Dendritic cell treated with granulocyte-macrophage colony-stimulating factor and Interleukin-4, amounts not matched to agents 40 ng/mL and 50 ng/mL, for 4 days (primary cell): ENCODE measurements at regions not wholly inside any gene's neighbourhood (a gene's known extent, or its start where the extent isn't known, plus 50 kb on each side); places are given as distances from the start of the nearest gene placed in this dataset.
"Not testable (repeated sequence)": the region's sequence is repeated elsewhere in the genome, so short reads cannot be mapped to it uniquely, and the experiment has no call there.

Experiments used
- H3K27ac Mint-ChIP-seq: one replicate; pipeline ENCODE4 v1.8.0; 2022; ENCODE audit warnings: mild to moderate bottlenecking, mixed read lengths
- H3K27me3 Mint-ChIP-seq: one replicate; pipeline ENCODE4 v1.8.0; 2022; ENCODE audit warnings: mild to moderate bottlenecking, mixed read lengths
- H3K36me3 Mint-ChIP-seq: one replicate; pipeline ENCODE4 v1.8.0; 2022; ENCODE audit warnings: low read depth, mixed read lengths
- H3K4me1 Mint-ChIP-seq: one replicate; pipeline ENCODE4 v1.8.0; 2022; ENCODE audit warnings: low read depth, mixed read lengths
- H3K4me3 Mint-ChIP-seq: one replicate; pipeline ENCODE4 v1.8.0; 2022; ENCODE audit warnings: mild to moderate bottlenecking, moderate library complexity, mixed read lengths
- H3K9me3 Mint-ChIP-seq: one replicate; pipeline ENCODE4 v1.8.0; 2022; ENCODE audit warnings: mixed read lengths
- intact Hi-C: fragments of 100-400 bp; cut with micrococcal nuclease; formaldehyde crosslinking; loops from one replicate; pipeline ENCODE4 v1.15.0; 2022

DNA sequence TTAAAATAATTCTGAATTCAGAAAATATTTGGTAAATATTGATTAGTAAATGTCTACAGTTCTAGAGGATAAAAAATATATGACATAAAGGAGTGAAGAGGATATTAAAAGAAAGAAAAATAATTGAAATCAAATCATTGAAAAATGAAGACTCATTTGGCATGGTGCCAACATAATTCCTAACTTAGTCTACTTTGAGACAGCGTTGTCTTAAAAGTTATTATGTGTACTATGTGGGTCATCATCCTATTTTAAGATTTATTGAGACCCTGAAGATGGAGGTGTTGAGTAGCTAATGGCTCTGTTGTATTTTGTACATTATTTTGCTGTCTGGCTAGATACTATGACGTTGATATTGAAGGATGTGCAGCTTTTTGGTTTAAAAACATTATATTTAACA lies 156.7 kb upstream of the PTGFR start:
- intact Hi-C loops: no loop called here
- Mint-ChIP-seq H3K4me3 (no peak overlapping the region), H3K4me1 (no peaks in the 10 kb centered on the region), H3K9me3 (no peaks in the 10 kb centered on the region), H3K36me3 (no peaks in the 10 kb centered on the region), H3K27me3 (peaks cover 3% of the 10 kb centered on the region), H3K27ac (no peak overlapping the region)

DNA sequence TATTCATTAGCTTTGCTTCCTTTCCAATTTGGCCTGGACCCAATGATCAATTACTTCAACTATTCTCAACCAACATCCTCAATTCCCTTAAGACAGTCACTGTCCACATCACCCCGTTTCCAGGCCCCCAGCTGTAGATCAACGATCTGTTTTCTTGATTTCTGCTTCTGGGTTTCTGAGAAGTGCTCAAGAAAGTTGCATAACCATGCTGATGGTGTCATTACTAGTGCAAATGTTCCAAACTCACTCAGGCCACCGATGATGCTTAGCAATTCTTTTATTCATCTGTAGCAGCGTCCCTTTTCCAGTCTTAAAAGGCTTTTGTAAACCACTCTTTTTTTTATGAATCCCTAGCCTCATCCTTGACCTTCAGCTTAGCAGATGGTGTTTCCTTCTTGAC lies 155.8 kb upstream of the PTGFR start:
- Mint-ChIP-seq H3K4me3 (no peak overlapping the region), H3K4me1 (no peaks in the 10 kb centered on the region), H3K27ac (no peak overlapping the region), H3K27me3 (peaks cover 3% of the 10 kb centered on the region), H3K9me3 (no peaks in the 10 kb centered on the region), H3K36me3 (no peaks in the 10 kb centered on the region)
- intact Hi-C loops: no loop called here

DNA sequence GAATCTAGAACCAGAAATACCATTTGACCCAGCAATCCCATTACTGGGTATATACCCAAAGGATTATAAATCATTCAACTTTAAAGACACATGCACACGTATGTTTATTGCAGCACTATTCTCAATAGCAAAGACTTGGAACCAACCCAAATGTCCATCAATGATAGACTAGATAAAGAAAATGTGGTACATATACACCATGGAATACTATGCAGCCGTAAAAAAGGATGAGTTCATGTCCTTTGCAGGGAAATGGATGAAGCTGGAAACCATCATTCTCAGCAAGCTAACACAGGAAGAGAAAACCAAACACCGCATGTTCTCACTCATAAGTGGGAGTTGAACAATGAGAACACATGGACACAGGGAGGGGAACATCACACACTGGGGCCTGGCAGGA lies 154.0 kb upstream of the PTGFR start:
- H3K27ac Mint-ChIP-seq, intact Hi-C loops, H3K9me3 Mint-ChIP-seq, H3K4me1 Mint-ChIP-seq, H3K4me3 Mint-ChIP-seq, H3K27me3 Mint-ChIP-seq, H3K36me3 Mint-ChIP-seq: not testable (repeated sequence)

DNA sequence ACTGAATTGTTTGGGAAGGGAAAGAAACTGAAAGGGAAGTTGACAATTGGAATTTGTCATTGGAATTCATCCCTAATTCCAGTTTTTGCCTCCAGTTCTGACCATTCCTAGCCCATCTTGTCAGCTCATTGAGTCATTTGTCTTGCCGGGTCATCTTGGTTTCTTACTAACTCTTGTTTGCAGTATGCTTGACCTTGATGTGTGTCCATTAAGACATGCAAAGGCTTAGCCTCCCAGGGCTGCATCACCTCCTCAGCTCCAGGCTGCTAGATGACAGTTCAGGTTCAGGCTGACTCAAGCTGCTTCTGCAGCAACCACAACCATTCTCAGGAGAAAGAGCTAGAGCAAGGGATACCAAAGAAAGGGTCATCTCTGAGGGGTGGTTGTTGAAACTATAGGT lies 151.3 kb upstream of the PTGFR start:
- H3K4me1 Mint-ChIP-seq: no peaks in the 10 kb centered on the region
- H3K4me3 Mint-ChIP-seq: no peak overlapping the region
- H3K9me3 Mint-ChIP-seq: no peaks in the 10 kb centered on the region
- intact Hi-C loops: no loop called here
- H3K36me3 Mint-ChIP-seq: no peaks in the 10 kb centered on the region
- H3K27me3 Mint-ChIP-seq: no peaks in the 10 kb centered on the region
- H3K27ac Mint-ChIP-seq: no peak overlapping the region

DNA sequence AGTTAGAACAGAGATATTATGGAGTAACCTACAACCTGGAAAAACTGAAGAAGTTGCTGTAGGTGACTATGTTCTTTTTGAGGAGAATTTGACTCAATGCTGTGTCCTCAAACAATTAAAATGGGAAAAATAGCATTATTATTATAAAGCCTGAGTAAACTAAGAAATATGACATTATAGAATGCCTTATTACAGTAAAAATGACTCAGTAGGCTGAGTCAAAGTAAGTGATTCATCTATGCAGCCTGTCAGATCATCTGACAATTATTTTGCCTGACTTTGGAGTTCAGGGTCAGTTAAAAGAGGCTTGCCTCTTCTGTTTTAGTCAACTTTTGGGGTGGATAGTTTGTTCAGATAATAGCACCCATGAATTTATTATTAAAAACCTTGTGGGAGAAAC lies 150.8 kb upstream of the PTGFR start:
- Mint-ChIP-seq H3K27ac (no peak overlapping the region), H3K36me3 (no peaks in the 10 kb centered on the region)

DNA sequence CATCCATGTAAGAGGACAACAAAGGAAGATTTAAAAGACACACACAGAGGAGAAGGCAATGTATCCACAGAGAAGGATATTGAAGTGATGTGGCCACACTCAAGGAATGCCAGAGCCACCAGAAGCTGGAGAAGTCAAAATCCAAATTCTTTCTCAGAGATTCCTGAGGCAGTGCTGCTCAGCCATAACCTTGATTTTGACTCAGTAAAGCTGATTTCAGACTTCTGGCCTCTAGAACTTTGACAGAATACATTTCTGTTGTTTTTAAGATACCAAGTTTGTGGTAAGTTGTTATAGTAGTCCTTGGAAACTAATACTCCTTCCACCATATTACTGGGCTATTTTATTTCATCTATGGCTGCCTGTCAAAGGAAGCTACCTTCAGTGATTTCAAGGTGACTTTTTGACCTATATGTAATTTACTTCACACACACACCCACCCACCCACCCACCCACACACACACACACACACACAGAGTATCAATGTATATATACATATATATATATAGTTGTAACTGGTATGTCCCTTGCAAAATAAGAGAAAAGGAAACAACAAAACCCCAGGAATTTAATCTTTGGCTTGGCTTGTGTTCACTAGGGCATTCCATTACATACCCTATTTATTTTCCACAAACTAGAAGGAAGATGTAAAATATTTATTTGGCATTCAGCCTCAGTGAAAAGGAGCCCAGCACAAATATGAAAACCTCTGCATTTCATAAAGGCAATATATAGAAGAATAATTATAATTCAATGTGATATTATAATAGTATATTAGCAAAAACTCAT lies 142.1 kb upstream of the PTGFR start:
- Mint-ChIP-seq H3K27me3 (no peaks in the 10 kb centered on the region), H3K36me3 (no peaks in the 10 kb centered on the region), H3K9me3 (peaks cover 6% of the 10 kb centered on the region), H3K27ac (no peak overlapping the region), H3K4me3 (no peak overlapping the region), H3K4me1 (no peaks in the 10 kb centered on the region)
- intact Hi-C loops: no loop called here

More for the DNA sequence above, 150.8 kb upstream of the PTGFR start:
- no peaks in the 10 kb centered on the region for H3K9me3 Mint-ChIP-seq
- no peaks in the 10 kb centered on the region for H3K27me3 Mint-ChIP-seq
- H3K4me1 Mint-ChIP-seq: no peaks in the 10 kb centered on the region
- intact Hi-C loops: no loop called here
- H3K4me3 Mint-ChIP-seq: no peak overlapping the region

DNA sequence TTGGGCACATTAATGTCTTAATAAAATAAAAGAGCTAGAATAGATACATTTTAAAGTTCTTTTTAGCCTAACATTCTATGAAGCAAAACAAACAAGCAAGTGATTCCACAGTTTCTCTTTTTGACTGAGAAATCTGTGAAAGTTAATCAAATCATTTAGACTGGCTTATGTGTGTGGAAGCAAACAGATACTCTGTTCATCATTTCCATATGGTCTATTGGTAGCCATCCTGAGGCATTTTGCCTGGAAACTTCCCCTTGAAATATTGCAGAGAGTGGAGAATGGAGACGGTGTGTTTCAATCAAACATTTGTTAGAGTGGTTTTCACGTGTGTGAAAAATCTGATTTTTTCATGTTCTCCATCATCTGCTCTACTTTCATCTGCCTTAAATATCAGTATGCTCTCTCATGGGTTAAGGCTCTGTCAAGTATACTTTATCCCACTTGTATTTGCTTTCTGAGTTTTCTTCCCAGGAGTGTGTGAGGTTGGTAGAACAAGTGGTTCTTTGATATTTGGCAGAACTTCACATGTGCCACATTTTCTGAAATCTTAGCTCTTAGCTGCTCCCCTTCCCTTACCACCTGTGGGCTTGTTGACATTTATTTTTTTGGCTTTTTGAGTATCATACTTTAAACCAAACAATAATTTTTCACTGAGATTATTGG lies 139.1 kb upstream of the PTGFR start:
- no peak overlapping the region for H3K4me3 Mint-ChIP-seq
- intact Hi-C loops: no loop called here
- no peaks in the 10 kb centered on the region for H3K27me3 Mint-ChIP-seq
- no peaks in the 10 kb centered on the region for H3K4me1 Mint-ChIP-seq
- H3K36me3 Mint-ChIP-seq: no peaks in the 10 kb centered on the region
- H3K27ac Mint-ChIP-seq: no peak overlapping the region
- H3K9me3 Mint-ChIP-seq: peaks cover 6% of the 10 kb centered on the region

DNA sequence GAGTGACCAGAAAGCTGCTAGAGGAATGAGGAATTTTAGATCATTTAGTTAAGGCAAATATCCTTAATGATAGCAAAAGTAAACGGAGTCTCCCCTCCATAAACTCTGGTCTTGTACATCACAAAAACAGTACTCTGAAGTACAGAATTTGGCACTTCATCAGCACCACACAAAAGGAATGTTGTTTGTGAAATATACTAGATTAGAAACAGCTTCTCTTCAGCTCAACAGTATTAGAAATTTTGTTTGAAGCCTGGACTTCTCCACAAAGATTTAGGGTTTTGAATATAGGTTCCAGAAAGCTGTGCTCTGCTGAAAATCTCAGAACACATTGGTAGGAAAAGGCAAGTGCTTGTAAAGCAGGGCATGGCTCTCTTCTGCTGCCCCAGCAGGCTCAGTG lies 135.1 kb upstream of the PTGFR start:
- Mint-ChIP-seq H3K36me3 (no peaks in the 10 kb centered on the region), H3K4me1 (no peaks in the 10 kb centered on the region), H3K27ac (no peak overlapping the region), H3K9me3 (peaks cover 5% of the 10 kb centered on the region), H3K4me3 (no peak overlapping the region), H3K27me3 (no peaks in the 10 kb centered on the region)
- intact Hi-C loops: no loop called here

DNA sequence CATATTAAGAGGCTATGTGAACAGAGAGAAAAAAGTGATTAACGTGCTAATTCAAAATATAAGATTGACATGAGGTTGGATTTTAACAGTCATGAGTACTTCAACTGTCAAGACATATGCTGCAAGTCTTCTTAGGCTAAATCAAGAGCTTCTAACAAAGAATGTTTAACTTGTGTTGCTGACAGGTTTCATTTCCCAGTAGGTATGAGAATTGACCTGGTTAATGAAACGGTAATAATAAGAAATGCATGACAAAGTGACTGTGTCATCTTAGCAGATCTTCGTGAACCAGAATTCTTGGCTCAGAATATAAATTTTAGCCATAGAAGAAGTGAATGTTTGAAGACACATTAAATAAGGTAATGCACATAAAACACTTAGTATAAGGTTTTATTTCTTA lies 132.6 kb upstream of the PTGFR start:
- intact Hi-C loops: no loop called here
- H3K36me3 Mint-ChIP-seq: no peaks in the 10 kb centered on the region
- no peak overlapping the region for H3K27ac Mint-ChIP-seq
- no peaks in the 10 kb centered on the region for H3K4me1 Mint-ChIP-seq
- H3K9me3 Mint-ChIP-seq: no peaks in the 10 kb centered on the region
- H3K4me3 Mint-ChIP-seq: no peak overlapping the region
- H3K27me3 Mint-ChIP-seq: no peaks in the 10 kb centered on the region

DNA sequence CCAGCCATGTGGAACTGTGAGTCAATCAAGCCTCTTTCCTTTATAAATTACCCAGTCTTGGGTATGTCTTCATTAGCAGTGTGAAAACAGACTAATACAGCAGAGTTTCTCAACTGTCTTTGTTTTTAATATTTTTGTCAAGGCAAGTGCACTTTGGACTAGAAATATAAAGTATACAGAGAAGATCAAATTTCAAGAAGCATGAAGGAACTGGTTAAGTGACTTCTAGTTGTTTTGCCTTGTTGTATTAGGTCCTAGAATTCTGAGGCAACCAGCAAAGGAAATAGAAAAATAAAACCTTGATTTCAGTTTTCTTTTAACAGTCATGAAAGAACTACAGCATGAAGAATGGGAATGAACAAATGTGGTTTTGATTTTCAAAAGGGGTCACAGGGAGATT lies 131.1 kb upstream of the PTGFR start:
- Mint-ChIP-seq H3K4me3 (no peak overlapping the region), H3K27me3 (no peaks in the 10 kb centered on the region), H3K9me3 (no peaks in the 10 kb centered on the region), H3K4me1 (no peaks in the 10 kb centered on the region), H3K27ac (no peak overlapping the region), H3K36me3 (no peaks in the 10 kb centered on the region)
- intact Hi-C loops: no loop called here

DNA sequence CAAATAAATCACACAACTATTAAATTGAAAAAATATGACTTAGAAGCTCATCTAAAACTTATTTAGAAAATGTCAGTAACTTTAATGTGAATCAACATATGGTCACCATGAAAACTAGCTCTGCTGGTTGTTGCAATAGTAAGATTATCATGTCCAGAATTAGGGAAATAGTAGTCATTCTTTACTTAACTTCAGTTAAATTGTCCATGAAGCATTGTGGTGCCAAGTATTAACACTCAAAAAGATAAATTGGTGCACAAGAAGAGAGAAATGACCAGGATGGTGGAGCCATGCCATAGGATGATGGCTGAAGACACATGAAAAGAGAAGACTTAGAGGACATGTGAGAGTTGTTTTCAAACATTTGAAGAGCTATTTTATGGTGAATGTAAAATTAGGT lies 130.2 kb upstream of the PTGFR start:
- H3K27ac Mint-ChIP-seq: no peak overlapping the region

DNA sequence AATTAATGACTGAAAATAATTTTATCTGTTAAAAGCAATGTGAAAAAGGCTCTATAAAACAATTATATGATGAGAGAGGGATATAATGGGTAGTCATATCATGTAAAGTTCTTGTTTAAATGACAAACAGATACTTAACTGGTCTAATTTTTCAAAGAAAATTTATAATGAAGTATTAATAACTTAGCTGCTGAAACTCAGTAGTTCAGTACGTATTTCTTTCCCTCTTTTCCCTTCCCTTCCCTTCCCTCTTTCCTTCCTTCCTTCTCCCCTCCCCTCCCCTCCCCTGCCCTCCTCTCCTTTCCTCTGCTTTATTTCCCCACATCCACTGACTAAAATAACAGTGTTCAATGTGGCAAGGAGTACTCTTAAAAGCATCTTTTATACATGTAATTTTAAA lies 123.1 kb upstream of the PTGFR start:
- no peak overlapping the region for H3K27ac Mint-ChIP-seq
- peaks cover 11% of the 10 kb centered on the region for H3K4me1 Mint-ChIP-seq
- intact Hi-C loops: no loop called here
- H3K27me3 Mint-ChIP-seq: no peaks in the 10 kb centered on the region
- H3K36me3 Mint-ChIP-seq: no peaks in the 10 kb centered on the region
- no peak overlapping the region for H3K4me3 Mint-ChIP-seq
- peaks cover 9% of the 10 kb centered on the region for H3K9me3 Mint-ChIP-seq

More for the DNA sequence above, 130.2 kb upstream of the PTGFR start:
- no peak overlapping the region for H3K4me3 Mint-ChIP-seq
- intact Hi-C loops: no loop called here
- H3K36me3 Mint-ChIP-seq: no peaks in the 10 kb centered on the region
- no peaks in the 10 kb centered on the region for H3K27me3 Mint-ChIP-seq
- no peaks in the 10 kb centered on the region for H3K4me1 Mint-ChIP-seq
- no peaks in the 10 kb centered on the region for H3K9me3 Mint-ChIP-seq

DNA sequence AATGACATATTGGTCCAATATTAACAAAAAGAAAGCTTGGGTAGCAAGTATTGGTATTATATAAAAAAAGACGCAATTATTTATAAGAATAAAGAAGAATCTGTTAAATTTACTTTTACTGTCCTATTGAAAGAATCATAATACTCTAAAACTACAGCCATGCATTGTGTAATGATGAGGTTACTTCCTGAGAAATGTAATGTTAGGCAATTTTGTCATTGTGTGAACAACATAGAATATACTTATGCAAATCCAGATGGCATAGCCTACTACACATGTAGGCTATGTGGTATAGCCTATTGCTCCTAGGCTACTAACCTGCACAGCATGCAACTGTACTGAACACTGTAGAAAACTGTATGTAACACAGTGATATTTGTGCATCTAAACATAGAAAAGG lies 121.2 kb upstream of the PTGFR start:
- Mint-ChIP-seq H3K4me1 (peaks cover 11% of the 10 kb centered on the region), H3K27ac (no peak overlapping the region), H3K27me3 (no peaks in the 10 kb centered on the region), H3K9me3 (peaks cover 9% of the 10 kb centered on the region), H3K36me3 (no peaks in the 10 kb centered on the region), H3K4me3 (no peak overlapping the region)
- intact Hi-C loops: no loop called here

DNA sequence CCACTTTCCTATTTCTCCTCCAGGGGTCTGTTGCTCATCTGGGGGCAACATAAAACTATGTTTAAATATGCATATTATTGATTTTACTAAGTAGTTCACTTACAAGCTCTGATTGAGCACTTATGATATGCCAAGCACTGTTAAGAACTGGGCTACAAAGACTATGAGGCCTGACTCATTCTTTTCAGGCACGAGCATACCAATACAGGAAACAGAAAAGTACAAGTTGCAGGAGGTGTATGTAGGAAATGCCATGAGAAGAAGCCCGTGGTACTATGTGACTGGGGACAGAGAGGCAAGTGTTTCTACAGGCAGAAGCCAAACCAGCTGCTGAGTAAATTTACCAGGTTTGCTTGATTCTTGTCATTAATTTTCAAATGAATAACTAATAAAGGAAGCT lies 120.4 kb upstream of the PTGFR start:
- Mint-ChIP-seq H3K4me3 (no peak overlapping the region), H3K9me3 (peaks cover 9% of the 10 kb centered on the region), H3K27me3 (no peaks in the 10 kb centered on the region), H3K4me1 (peaks cover 11% of the 10 kb centered on the region), H3K27ac (no peak overlapping the region), H3K36me3 (no peaks in the 10 kb centered on the region)
- intact Hi-C loops: no loop called here
